GM23338 (cell line): ENCODE measurements at regions not wholly inside any gene's neighbourhood (a gene's known extent, or its start where the extent isn't known, plus 50 kb on each side); places are given as distances from the start of the nearest gene placed in this dataset.

ENCODE experiments used
- CREB1 ChIP-seq: fragments of 250-450 bp; sonication (Bioruptor Pico); IDR thresholded peaks from 2 replicates; pipeline ENCODE4 v1.5.0; 2020; ENCODE audit warnings: low read depth, mild to moderate bottlenecking, moderate library complexity
- EZH2 ChIP-seq: fragments of 200-600 bp; sonication (generic); IDR thresholded peaks from one replicate; pipeline ENCODE4 v1.8.0; 2017; ENCODE audit warnings: antibody characterized with exemption, mild to moderate bottlenecking, low read depth; ENCODE audit not compliant: unreplicated experiment
- EZH2phosphoT487 ChIP-seq: fragments of 200-600 bp; sonication (generic); IDR thresholded peaks from one replicate; pipeline ENCODE4 v1.8.1; 2018; ENCODE audit warnings: antibody characterized with exemption; ENCODE audit not compliant: unreplicated experiment
- JUNB ChIP-seq: IDR thresholded peaks from one replicate; pipeline ENCODE4 v1.6.1; 2016; ENCODE audit warnings: antibody characterized with exemption; ENCODE audit not compliant: unreplicated experiment
- NANOG ChIP-seq: IDR thresholded peaks from 2 replicates; pipeline ENCODE4 v1.6.1; 2016; ENCODE audit warnings: antibody characterized with exemption, borderline replicate concordance
- POLR2AphosphoS5 ChIP-seq: IDR thresholded peaks from 2 replicates; pipeline ENCODE4 v1.6.1; 2016; ENCODE audit warnings: antibody characterized with exemption, low read depth
- STAT1 ChIP-seq: IDR thresholded peaks from one replicate; pipeline ENCODE4 v1.6.1; 2016; ENCODE audit warnings: antibody characterized with exemption; ENCODE audit not compliant: unreplicated experiment
- TF ChIP-seq, protein P1 (sequence below), 2 experiments: fragments of 200-600 bp in 1 of 2; sonication (generic) in 1 of 2; conservative IDR thresholded peaks; 2 replicates each; pipeline versions ENCODE4 v1.5.1 to v1.6.1; 2016 to 2017; ENCODE audit warnings: antibody characterized with exemption in 2 of 2, low read depth in 2 of 2, mild to moderate bottlenecking in 2 of 2, moderate library complexity in 1 of 2
- TF ChIP-seq, protein P2 (sequence below): IDR thresholded peaks from one replicate; pipeline ENCODE4 v1.6.1; 2018; ENCODE audit warnings: antibody characterized with exemption; ENCODE audit not compliant: unreplicated experiment
- TF ChIP-seq, protein P3 (sequence below): fragments of 250-450 bp; sonication (Bioruptor Pico); IDR thresholded peaks from 2 replicates; pipeline ENCODE4 v1.5.0; 2020; ENCODE audit warnings: mild to moderate bottlenecking, moderate library complexity

DNA sequence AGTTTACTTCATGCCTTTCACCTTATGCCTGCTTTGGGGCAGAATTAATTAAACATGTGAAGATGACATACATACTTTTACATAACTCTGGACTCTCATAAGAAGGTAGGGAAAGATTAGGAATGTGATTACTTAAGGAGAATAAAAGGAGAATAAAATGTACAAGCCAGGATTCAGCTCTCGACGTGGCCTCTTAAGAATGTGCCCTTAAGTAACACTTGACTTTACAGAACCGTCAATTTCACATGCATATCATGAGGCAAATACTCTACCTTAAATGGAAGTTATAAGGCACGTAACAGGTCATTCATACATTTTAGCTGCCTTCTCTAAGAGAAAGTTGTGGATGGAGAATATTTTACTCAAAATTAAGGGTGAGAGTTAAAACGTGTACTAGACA is 263.7 kb upstream of the LMCD1 start:
- TF ChIP-seq, protein P1, sequence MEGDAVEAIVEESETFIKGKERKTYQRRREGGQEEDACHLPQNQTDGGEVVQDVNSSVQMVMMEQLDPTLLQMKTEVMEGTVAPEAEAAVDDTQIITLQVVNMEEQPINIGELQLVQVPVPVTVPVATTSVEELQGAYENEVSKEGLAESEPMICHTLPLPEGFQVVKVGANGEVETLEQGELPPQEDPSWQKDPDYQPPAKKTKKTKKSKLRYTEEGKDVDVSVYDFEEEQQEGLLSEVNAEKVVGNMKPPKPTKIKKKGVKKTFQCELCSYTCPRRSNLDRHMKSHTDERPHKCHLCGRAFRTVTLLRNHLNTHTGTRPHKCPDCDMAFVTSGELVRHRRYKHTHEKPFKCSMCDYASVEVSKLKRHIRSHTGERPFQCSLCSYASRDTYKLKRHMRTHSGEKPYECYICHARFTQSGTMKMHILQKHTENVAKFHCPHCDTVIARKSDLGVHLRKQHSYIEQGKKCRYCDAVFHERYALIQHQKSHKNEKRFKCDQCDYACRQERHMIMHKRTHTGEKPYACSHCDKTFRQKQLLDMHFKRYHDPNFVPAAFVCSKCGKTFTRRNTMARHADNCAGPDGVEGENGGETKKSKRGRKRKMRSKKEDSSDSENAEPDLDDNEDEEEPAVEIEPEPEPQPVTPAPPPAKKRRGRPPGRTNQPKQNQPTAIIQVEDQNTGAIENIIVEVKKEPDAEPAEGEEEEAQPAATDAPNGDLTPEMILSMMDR (conservative IDR thresholded peaks at IDR 0.05; ENCODE audit: low read depth in 2 of 2) = no peak
- TF ChIP-seq, protein P2, sequence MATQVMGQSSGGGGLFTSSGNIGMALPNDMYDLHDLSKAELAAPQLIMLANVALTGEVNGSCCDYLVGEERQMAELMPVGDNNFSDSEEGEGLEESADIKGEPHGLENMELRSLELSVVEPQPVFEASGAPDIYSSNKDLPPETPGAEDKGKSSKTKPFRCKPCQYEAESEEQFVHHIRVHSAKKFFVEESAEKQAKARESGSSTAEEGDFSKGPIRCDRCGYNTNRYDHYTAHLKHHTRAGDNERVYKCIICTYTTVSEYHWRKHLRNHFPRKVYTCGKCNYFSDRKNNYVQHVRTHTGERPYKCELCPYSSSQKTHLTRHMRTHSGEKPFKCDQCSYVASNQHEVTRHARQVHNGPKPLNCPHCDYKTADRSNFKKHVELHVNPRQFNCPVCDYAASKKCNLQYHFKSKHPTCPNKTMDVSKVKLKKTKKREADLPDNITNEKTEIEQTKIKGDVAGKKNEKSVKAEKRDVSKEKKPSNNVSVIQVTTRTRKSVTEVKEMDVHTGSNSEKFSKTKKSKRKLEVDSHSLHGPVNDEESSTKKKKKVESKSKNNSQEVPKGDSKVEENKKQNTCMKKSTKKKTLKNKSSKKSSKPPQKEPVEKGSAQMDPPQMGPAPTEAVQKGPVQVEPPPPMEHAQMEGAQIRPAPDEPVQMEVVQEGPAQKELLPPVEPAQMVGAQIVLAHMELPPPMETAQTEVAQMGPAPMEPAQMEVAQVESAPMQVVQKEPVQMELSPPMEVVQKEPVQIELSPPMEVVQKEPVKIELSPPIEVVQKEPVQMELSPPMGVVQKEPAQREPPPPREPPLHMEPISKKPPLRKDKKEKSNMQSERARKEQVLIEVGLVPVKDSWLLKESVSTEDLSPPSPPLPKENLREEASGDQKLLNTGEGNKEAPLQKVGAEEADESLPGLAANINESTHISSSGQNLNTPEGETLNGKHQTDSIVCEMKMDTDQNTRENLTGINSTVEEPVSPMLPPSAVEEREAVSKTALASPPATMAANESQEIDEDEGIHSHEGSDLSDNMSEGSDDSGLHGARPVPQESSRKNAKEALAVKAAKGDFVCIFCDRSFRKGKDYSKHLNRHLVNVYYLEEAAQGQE = no peak
- TF ChIP-seq EZH2 (no peak), JUNB (no peak), EZH2phosphoT487 (no peak), NANOG (no peak), POLR2AphosphoS5 (no peak), CREB1 (CRISPR knock-in tag) (no peak), STAT1 (no peak)
- TF ChIP-seq, protein P3, sequence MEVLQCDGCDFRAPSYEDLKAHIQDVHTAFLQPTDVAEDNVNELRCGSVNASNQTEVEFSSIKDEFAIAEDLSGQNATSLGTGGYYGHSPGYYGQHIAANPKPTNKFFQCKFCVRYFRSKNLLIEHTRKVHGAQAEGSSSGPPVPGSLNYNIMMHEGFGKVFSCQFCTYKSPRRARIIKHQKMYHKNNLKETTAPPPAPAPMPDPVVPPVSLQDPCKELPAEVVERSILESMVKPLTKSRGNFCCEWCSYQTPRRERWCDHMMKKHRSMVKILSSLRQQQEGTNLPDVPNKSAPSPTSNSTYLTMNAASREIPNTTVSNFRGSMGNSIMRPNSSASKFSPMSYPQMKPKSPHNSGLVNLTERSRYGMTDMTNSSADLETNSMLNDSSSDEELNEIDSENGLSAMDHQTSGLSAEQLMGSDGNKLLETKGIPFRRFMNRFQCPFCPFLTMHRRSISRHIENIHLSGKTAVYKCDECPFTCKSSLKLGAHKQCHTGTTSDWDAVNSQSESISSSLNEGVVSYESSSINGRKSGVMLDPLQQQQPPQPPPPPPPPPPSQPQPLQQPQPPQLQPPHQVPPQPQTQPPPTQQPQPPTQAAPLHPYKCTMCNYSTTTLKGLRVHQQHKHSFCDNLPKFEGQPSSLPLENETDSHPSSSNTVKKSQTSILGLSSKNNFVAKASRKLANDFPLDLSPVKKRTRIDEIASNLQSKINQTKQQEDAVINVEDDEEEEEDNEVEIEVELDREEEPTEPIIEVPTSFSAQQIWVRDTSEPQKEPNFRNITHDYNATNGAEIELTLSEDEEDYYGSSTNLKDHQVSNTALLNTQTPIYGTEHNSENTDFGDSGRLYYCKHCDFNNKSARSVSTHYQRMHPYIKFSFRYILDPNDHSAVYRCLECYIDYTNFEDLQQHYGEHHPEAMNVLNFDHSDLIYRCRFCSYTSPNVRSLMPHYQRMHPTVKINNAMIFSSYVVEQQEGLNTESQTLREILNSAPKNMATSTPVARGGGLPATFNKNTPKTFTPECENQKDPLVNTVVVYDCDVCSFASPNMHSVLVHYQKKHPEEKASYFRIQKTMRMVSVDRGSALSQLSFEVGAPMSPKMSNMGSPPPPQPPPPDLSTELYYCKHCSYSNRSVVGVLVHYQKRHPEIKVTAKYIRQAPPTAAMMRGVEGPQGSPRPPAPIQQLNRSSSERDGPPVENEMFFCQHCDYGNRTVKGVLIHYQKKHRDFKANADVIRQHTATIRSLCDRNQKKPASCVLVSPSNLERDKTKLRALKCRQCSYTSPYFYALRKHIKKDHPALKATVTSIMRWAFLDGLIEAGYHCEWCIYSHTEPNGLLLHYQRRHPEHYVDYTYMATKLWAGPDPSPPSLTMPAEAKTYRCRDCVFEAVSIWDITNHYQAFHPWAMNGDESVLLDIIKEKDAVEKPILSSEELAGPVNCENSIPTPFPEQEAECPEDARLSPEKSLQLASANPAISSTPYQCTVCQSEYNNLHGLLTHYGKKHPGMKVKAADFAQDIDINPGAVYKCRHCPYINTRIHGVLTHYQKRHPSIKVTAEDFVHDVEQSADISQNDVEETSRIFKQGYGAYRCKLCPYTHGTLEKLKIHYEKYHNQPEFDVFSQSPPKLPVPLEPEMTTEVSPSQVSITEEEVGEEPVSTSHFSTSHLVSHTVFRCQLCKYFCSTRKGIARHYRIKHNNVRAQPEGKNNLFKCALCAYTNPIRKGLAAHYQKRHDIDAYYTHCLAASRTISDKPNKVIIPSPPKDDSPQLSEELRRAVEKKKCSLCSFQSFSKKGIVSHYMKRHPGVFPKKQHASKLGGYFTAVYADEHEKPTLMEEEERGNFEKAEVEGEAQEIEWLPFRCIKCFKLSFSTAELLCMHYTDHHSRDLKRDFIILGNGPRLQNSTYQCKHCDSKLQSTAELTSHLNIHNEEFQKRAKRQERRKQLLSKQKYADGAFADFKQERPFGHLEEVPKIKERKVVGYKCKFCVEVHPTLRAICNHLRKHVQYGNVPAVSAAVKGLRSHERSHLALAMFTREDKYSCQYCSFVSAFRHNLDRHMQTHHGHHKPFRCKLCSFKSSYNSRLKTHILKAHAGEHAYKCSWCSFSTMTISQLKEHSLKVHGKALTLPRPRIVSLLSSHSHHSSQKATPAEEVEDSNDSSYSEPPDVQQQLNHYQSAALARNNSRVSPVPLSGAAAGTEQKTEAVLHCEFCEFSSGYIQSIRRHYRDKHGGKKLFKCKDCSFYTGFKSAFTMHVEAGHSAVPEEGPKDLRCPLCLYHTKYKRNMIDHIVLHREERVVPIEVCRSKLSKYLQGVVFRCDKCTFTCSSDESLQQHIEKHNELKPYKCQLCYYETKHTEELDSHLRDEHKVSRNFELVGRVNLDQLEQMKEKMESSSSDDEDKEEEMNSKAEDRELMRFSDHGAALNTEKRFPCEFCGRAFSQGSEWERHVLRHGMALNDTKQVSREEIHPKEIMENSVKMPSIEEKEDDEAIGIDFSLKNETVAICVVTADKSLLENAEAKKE (CRISPR knock-in tag) = no peak
